ENCODE measurements at regions not wholly inside any gene's neighbourhood (a gene's known extent, or its start where the extent isn't known, plus 50 kb on each side); places are given as distances from the start of the nearest gene placed in this dataset.

DNA sequence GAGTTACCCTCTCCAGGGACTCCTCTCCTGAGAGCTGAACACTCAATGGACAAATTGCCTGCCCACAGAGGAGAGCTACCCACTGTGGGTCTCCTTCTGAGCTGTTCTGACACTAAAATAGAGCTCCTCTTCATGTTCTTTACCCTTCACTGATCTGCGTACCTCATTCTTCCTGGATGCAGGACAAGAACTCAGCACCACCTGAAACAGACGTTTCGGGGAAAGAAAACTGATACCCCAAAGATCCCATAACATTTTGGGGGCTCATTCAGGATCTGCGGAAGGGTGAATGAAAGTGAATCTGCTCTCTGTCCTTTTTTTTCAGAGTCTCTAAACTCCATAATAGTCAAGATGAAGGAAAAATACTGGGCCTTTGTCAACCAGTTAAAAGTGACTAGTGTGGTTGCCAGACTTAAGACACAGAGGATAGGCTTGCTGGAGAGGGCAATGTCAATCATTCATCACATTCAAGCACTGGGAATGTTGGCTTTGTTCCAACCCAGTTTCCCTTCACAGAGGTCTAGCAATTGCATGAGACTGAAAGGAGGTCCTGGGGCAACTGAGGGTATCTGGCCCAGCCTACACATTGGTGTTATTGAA lies 136.7 kb upstream of the SLITRK6 start:
- Histone ChIP-seq H3K36me3 (no peaks in the 10 kb centered on the region), H3K4me3 (ENCODE audit: low read depth, low read length) (no peak overlapping the region), H3K27me3 (ENCODE audit: insufficient read depth, low read depth, severe bottlenecking) (no peaks in the 10 kb centered on the region), H3K9me3 (ENCODE audit: severe bottlenecking) (peaks cover 16% of the 10 kb centered on the region), H3K27ac (no peak overlapping the region)
- TF ChIP-seq, protein P1, sequence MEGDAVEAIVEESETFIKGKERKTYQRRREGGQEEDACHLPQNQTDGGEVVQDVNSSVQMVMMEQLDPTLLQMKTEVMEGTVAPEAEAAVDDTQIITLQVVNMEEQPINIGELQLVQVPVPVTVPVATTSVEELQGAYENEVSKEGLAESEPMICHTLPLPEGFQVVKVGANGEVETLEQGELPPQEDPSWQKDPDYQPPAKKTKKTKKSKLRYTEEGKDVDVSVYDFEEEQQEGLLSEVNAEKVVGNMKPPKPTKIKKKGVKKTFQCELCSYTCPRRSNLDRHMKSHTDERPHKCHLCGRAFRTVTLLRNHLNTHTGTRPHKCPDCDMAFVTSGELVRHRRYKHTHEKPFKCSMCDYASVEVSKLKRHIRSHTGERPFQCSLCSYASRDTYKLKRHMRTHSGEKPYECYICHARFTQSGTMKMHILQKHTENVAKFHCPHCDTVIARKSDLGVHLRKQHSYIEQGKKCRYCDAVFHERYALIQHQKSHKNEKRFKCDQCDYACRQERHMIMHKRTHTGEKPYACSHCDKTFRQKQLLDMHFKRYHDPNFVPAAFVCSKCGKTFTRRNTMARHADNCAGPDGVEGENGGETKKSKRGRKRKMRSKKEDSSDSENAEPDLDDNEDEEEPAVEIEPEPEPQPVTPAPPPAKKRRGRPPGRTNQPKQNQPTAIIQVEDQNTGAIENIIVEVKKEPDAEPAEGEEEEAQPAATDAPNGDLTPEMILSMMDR (IDR thresholded peaks at IDR 0.05; ENCODE audit: low read depth, low read length): no peak
- no peak for DNase-seq

DNA sequence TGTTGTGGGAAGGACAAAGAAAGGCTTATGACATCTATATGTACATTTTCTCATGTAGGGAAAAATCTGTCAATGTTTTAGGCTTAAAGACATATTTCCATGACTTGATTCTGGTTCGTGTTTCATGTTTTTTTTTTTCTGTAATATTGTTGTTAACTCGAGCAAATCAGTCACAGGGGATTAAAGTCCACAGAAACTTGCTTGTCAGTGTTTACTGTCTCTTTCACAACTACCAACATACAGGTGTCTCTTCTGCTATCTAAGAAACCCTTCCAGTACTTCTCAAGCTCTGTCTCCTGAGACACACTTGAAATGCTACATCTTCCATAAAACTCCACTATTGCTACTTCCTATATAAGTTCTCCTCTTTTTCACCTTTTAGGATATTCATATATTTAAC lies 130.9 kb upstream of the SLITRK6 start:
- no peaks in the 10 kb centered on the region for H3K27me3 ChIP-seq (ENCODE audit: insufficient read depth, low read depth, severe bottlenecking)
- TF ChIP-seq, protein P1 (IDR thresholded peaks at IDR 0.05; ENCODE audit: low read depth, low read length): no peak

DNA sequence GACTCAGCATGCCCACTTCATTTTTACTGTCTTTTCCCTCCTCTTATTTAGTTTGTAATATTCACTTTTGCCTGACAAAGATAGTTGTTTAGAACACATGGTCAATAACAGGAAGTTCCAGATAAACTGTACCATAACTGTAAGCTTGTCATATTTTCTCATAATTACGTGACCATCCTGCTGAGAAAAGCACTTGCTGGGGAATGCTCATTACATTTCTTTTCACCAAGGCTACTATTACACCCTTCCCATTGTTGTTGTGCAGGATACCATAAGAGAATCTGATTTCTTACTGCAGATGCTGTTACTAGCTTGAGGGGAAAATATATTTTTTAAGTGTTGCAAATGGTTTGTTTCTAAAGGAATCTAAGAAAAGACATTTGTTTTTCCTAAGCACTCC lies 111.7 kb upstream of the SLITRK6 start:
- Histone ChIP-seq H3K4me3 (ENCODE audit: low read depth, low read length) (no peak overlapping the region), H3K27ac (no peak overlapping the region), H3K27me3 (ENCODE audit: insufficient read depth, low read depth, severe bottlenecking) (no peaks in the 10 kb centered on the region), H3K36me3 (no peaks in the 10 kb centered on the region), H3K9me3 (ENCODE audit: severe bottlenecking) (no peaks in the 10 kb centered on the region)
- DNase-seq: no peak
- TF ChIP-seq, protein P1 (IDR thresholded peaks at IDR 0.05; ENCODE audit: low read depth, low read length): no peak

More for the DNA sequence above, 130.9 kb upstream of the SLITRK6 start:
- Histone ChIP-seq H3K36me3 (no peaks in the 10 kb centered on the region), H3K4me3 (ENCODE audit: low read depth, low read length) (no peak overlapping the region), H3K27ac (no peak overlapping the region), H3K9me3 (ENCODE audit: severe bottlenecking) (peaks cover under 1% of the 10 kb centered on the region)
- DNase-seq: no peak

DNA sequence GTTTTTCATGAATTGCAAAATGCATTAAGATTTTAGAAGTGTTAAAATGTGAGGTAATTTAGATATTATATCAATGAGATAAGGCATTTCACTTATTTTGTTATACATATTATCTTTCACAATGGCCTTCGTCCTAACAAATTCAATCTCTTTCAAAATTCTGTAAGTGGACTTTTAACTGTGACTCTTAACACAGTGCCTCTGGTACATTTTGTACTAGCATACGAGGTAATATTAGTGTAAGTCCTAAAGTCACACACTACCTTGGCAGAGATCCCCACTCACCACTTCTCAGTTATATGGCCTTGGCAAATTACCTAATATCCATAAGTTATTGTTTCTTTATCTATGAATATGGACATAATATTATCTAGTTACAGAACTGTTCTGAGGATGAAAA lies 101.3 kb upstream of the SLITRK6 start:
- DNase-seq: no peak
- Histone ChIP-seq H3K9me3 (ENCODE audit: severe bottlenecking) (no peaks in the 10 kb centered on the region), H3K4me3 (ENCODE audit: low read depth, low read length) (no peak overlapping the region), H3K27me3 (ENCODE audit: insufficient read depth, low read depth, severe bottlenecking) (no peaks in the 10 kb centered on the region), H3K36me3 (no peaks in the 10 kb centered on the region), H3K27ac (no peak overlapping the region)
- TF ChIP-seq, protein P1 (IDR thresholded peaks at IDR 0.05; ENCODE audit: low read depth, low read length): no peak

DNA sequence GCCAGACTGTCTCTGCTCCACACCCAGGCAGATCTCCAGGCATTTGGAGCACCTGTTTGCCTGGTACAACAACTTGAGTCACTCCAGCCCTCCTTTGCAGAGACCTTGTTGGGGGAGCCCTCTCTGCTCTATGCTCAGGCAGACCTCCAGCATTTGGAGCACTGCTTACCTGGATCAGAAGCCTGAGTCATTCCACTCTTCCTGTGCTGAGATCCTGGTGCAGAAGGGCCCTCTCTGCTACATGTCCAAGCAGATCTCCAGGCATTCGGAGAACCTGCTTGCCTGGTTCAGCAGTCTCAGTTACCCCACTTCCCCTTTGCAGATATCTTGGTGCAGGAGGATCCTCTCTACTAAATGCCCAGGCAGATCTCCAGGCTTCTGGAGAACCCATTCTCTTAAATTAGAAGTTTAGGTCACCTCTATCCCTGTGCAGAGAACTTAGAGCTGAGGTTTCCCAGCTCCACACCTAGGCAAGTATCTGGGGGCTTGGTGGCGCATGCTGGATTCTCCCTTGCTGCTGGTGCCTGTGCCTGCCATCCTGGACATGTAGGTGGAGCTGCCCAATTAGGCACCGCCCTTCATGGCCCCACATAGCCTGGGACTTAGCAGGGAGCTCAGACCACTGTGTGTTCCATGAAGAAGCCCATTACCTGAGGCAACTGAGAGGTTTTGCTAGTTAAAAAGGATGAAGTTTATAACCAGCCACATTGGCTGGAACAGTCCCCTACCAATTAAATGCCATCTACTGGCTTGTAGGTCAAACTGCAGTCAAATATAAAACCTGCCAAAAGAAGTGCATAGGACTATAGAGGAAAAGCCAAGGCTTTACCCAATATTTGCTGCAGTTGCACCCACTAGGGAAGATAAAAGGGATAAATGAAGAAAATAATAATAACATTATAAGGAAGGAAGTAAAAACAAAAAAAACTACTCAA lies 97.6 kb upstream of the SLITRK6 start:
- DNase-seq: no peak
- Histone ChIP-seq H3K27me3 (ENCODE audit: insufficient read depth, low read depth, severe bottlenecking) (no peaks in the 10 kb centered on the region), H3K36me3 (no peaks in the 10 kb centered on the region), H3K4me3 (ENCODE audit: low read depth, low read length) (no peak overlapping the region), H3K9me3 (ENCODE audit: severe bottlenecking) (no peaks in the 10 kb centered on the region), H3K27ac (no peak overlapping the region)
- TF ChIP-seq, protein P1 (IDR thresholded peaks at IDR 0.05; ENCODE audit: low read depth, low read length): peak; percentile 49

All from WERI-Rb-1 (cell line).